ENCODE measurements at regions not wholly inside any gene's neighbourhood (a gene's known extent, or its start where the extent isn't known, plus 50 kb on each side); places are given as distances from the start of the nearest gene placed in this dataset.

GRCh38 chr1:101732261-101732660, 264.5 kb downstream of the OLFM3 start (continued):
- TF ChIP-seq ZNF496 (CRISPR knock-in tag; IDR thresholded peaks at IDR 0.05; ENCODE audit: insufficient replicate concordance) = no peak
- TF ChIP-seq MTA3 (CRISPR knock-in tag; IDR thresholded peaks at IDR 0.05) = no peak
- peak; percentile 19; the same call in 1 of the 2 replicates for TF ChIP-seq ZMYM4 (CRISPR knock-in tag; IDR thresholded peaks at IDR 0.05)
- TF ChIP-seq ZBTB7A (CRISPR knock-in tag; IDR thresholded peaks at IDR 0.05) = no peak

GRCh38 chr1:101733340-101733739, 263.4 kb downstream of the OLFM3 start:
- CTCF ChIA-PET (ENCODE audit: low intra/inter-chr PET ratio, low total read pairs) = no interaction called here
- Histone ChIP-seq H3K9ac (ENCODE audit: insufficient read depth, low read depth, low read length) (no peak overlapping the region), H3K4me2 (ENCODE audit: low read depth, low read length) (no peak overlapping the region; the same call in 1 of the 2 replicates), H3K4me3 (replicated peaks in 1 of 3; ENCODE audit: insufficient read depth in 1 of 3, low read depth in 2 of 3, low read length in 3 of 3) (no peak overlapping the region), H3K36me3 (replicated peaks in 1 of 2; ENCODE audit: control insufficient read depth in 1 of 2, insufficient read depth in 2 of 2, low read length in 2 of 2) (no peaks in the 10 kb centered on the region), H3K79me2 (ENCODE audit: insufficient read depth, low read length) (no peaks in the 10 kb centered on the region), H3K9me3 (ENCODE audit: low read length) (no peaks in the 10 kb centered on the region), H3K27me3 (ENCODE audit: control insufficient read depth in 1 of 2, insufficient read depth in 2 of 2, low read length in 2 of 2) (no peaks in the 10 kb centered on the region), H3K27ac (ENCODE audit: extremely low read length, insufficient read depth, low read length) (no peak overlapping the region), H4K20me1 (ENCODE audit: insufficient read depth, low read length) (no peaks in the 10 kb centered on the region), H2AFZ (ENCODE audit: low read length) (no peak overlapping the region), H3K4me1 (ENCODE audit: insufficient read depth, low read length) (peaks cover 21% of the 10 kb centered on the region)
- peak; percentile 70 for ATAC-seq
- POLR2A ChIA-PET = no interaction called here
- BruUV-seq (replicated peaks) = no TSS peak
- peak; percentile 55 for DNase-seq (ENCODE audit: low spot score)
- in situ Hi-C loops (cut with HindIII; ENCODE audit: extremely low pct_ligation_motif_present, low pct_unique_long_range_greater_than_20kb) = no loop called here
- peak; percentile 42 for FAIRE-seq
- intact Hi-C loops (cut with micrococcal nuclease; ENCODE audit: unreplicated experiment) = no loop called here
- no peak for TF ChIP-seq ZNF280D (CRISPR knock-in tag; IDR thresholded peaks at IDR 0.05)
- TF ChIP-seq BRCA1 (CRISPR knock-in tag; IDR thresholded peaks at IDR 0.05) = no peak
- TF ChIP-seq GATA4 (IDR thresholded peaks at IDR 0.05; ENCODE audit: borderline replicate concordance, low read depth) = no peak
- no peak for TF ChIP-seq ZC3H4 (CRISPR knock-in tag; IDR thresholded peaks at IDR 0.05; ENCODE audit: borderline replicate concordance)
- TF ChIP-seq ZNF460 (CRISPR knock-in tag; IDR thresholded peaks at IDR 0.05; ENCODE audit: borderline replicate concordance) = no peak
- peak; percentile 61 for TF ChIP-seq HNF4A (CRISPR knock-in tag; IDR thresholded peaks at IDR 0.05)
- TF ChIP-seq ZFP90 (CRISPR knock-in tag; IDR thresholded peaks at IDR 0.05; ENCODE audit: borderline replicate concordance) = no peak
- no peak for TF ChIP-seq ZBTB37 (CRISPR knock-in tag; IDR thresholded peaks at IDR 0.05)
- no peak for TF ChIP-seq TFE3 (CRISPR knock-in tag; IDR thresholded peaks at IDR 0.05)
- no peak for TF ChIP-seq PREB (CRISPR knock-in tag; IDR thresholded peaks at IDR 0.05)
- TF ChIP-seq UBTF (CRISPR knock-in tag; IDR thresholded peaks at IDR 0.05) = no peak

All from HepG2 (cell line).